Neural cell (in vitro differentiated cells): ENCODE measurements at regions not wholly inside any gene's neighbourhood (a gene's known extent, or its start where the extent isn't known, plus 50 kb on each side); places are given as distances from the start of the nearest gene placed in this dataset.

Experiments
- H2AFZ ChIP-seq: fragments of 200-600, 300-800 bp; sonication (generic), shearing (Covaris generic); 2 replicates; pipeline ENCODE4 v1.6.0; 2014; ENCODE audit warnings: low read depth, mild to moderate bottlenecking, antibody characterized with exemption, low read length, moderate library complexity
- H3F3A ChIP-seq: fragments of 200-600 bp; shearing (Covaris generic); 2 replicates; pipeline ENCODE4 v1.6.1; 2016; ENCODE audit warnings: mild to moderate bottlenecking, moderate library complexity, mixed read lengths, antibody characterized with exemption, low read length; ENCODE audit not compliant: insufficient read depth, poor library complexity, severe bottlenecking
- H3K27ac ChIP-seq: fragments of 200-600, 300-800 bp; sonication (generic), shearing (Covaris generic); 2 replicates; pipeline ENCODE4 v1.5.1; 2014; ENCODE audit warnings: mild to moderate bottlenecking, low read length, moderate library complexity
- H3K27me3 ChIP-seq: fragments of 300-800, 200-600 bp; sonication (generic), shearing (Covaris generic); 2 replicates; pipeline ENCODE4 v1.6.0; 2014; ENCODE audit warnings: mild to moderate bottlenecking, low read depth, low read length, moderate library complexity; ENCODE audit not compliant: insufficient read depth
- H3K36me3 ChIP-seq: fragments of 300-800, 200-600 bp; sonication (generic), shearing (Covaris generic); 2 replicates; pipeline ENCODE4 v1.5.1; 2014; ENCODE audit warnings: mild to moderate bottlenecking, antibody characterized with exemption, low read length, moderate library complexity; ENCODE audit not compliant: insufficient read depth
- H3K4me2 ChIP-seq: fragments of 300-800, 200-600 bp; sonication (generic), shearing (Covaris generic); 2 replicates; pipeline ENCODE4 v1.6.0; 2014; ENCODE audit warnings: mild to moderate bottlenecking, low read length
- H3K4me3 ChIP-seq: fragments of 300-800, 200-600 bp; sonication (generic), shearing (Covaris generic); 2 replicates; pipeline ENCODE4 v1.5.1; 2014; ENCODE audit warnings: mild to moderate bottlenecking, low read length, moderate library complexity
- H3K79me2 ChIP-seq: fragments of 200-600 bp; shearing (Covaris generic); replicated peaks from 2 replicates; pipeline ENCODE4 v1.6.0; 2014; ENCODE audit warnings: mild to moderate bottlenecking, low read length, moderate library complexity; ENCODE audit not compliant: insufficient read depth
- H3K9ac ChIP-seq: fragments of 300-800, 200-600 bp; sonication (generic), shearing (Covaris generic); 2 replicates; pipeline ENCODE4 v1.6.1; 2016; ENCODE audit warnings: mild to moderate bottlenecking, low read length, mixed read lengths
- H3K9me2 ChIP-seq: fragments of 200-600 bp; shearing (Covaris generic); 2 replicates; pipeline ENCODE4 v1.6.1; 2016; ENCODE audit warnings: mild to moderate bottlenecking, low read length, mixed read lengths; ENCODE audit not compliant: insufficient read depth
- H3K9me3 ChIP-seq: fragments of 200-600, 300-800 bp; sonication (generic), shearing (Covaris generic); 2 replicates; pipeline ENCODE4 v1.6.1; 2016; ENCODE audit warnings: mild to moderate bottlenecking, mixed run types, low read length, moderate library complexity, mixed read lengths
- H4K20me1 ChIP-seq: fragments of 200-600 bp; shearing (Covaris generic); 2 replicates; pipeline ENCODE4 v1.6.1; 2016; ENCODE audit warnings: mild to moderate bottlenecking, mixed run types; ENCODE audit not compliant: insufficient read depth
- CTCF ChIP-seq: fragments of 450-650 bp; IDR thresholded peaks from 2 replicates; pipeline ENCODE4 v1.5.1; 2014; ENCODE audit warnings: antibody characterized with exemption, mild to moderate bottlenecking, moderate library complexity; ENCODE audit not compliant: poor library complexity, severe bottlenecking
- EP300 ChIP-seq: fragments of 450-650 bp; conservative IDR thresholded peaks from 2 replicates; pipeline ENCODE4 v1.6.1; 2014; ENCODE audit warnings: antibody characterized with exemption, mild to moderate bottlenecking, moderate library complexity; ENCODE audit not compliant: poor library complexity, severe bottlenecking
- EZH2 ChIP-seq: fragments of 200-600, 300-800 bp; shearing (Covaris generic), sonication (generic); IDR thresholded peaks from 2 replicates; pipeline ENCODE4 v1.6.1; 2014; ENCODE audit warnings: antibody characterized with exemption, low read length, borderline replicate concordance, mild to moderate bottlenecking; ENCODE audit not compliant: insufficient read depth, poor library complexity, severe bottlenecking
- MXI1 ChIP-seq: fragments of 450-650 bp; conservative IDR thresholded peaks from 2 replicates; pipeline ENCODE4 v1.6.1; 2014; ENCODE audit warnings: antibody characterized with exemption, mild to moderate bottlenecking; ENCODE audit not compliant: poor library complexity, severe bottlenecking
- POLR2AphosphoS5 ChIP-seq: IDR thresholded peaks from 2 replicates; pipeline ENCODE4 v1.6.1; 2012
- RAD21 ChIP-seq: fragments of 450-650 bp; conservative IDR thresholded peaks from 2 replicates; pipeline ENCODE4 v1.6.1; 2014; ENCODE audit warnings: antibody characterized with exemption, mild to moderate bottlenecking, moderate library complexity
- SMC3 ChIP-seq: fragments of 450-650 bp; conservative IDR thresholded peaks from 2 replicates; pipeline ENCODE4 v1.6.1; 2014; ENCODE audit warnings: antibody characterized with exemption, mild to moderate bottlenecking, moderate library complexity; ENCODE audit not compliant: poor library complexity
- TF ChIP-seq, protein P1 (sequence below): IDR thresholded peaks from 2 replicates; pipeline ENCODE4 v1.6.1; 2012; ENCODE audit warnings: borderline replicate concordance

DNA sequence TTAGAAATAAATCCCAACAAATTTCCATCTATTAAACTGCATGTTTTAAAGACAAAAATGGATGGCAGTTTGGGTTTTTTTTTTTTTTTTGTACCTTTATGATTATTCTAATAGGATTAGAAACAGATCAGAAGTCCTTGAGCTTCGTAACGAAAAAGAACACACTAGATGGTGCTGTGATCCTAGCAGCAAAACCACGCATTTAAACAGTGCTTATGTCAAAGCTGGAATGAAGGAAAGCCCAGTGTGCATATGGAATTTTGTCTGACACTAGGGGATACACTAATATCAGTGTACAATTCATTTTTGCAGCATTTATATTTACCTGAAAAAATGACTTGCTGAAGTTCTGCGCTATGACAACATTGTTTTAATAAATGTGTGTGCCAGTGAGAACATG is 229.1 kb downstream of the VEGFC start:
- H3K9me2 ChIP-seq = no peaks in the 10 kb centered on the region

GRCh38 chr4:176565049-176565448 is 227.7 kb downstream of the VEGFC start:
- H4K20me1 ChIP-seq = no peaks in the 10 kb centered on the region
- H3F3A ChIP-seq = no peaks in the 10 kb centered on the region
- no peak overlapping the region for H3K4me2 ChIP-seq
- no peak overlapping the region for H3K27ac ChIP-seq
- no peak overlapping the region for H2AFZ ChIP-seq
- H3K27me3 ChIP-seq = no peaks in the 10 kb centered on the region
- TF ChIP-seq CTCF (no peak), EZH2 (no peak), SMC3 (no peak), MXI1 (no peak), EP300 (no peak), POLR2AphosphoS5 (no peak)
- TF ChIP-seq, protein P1, sequence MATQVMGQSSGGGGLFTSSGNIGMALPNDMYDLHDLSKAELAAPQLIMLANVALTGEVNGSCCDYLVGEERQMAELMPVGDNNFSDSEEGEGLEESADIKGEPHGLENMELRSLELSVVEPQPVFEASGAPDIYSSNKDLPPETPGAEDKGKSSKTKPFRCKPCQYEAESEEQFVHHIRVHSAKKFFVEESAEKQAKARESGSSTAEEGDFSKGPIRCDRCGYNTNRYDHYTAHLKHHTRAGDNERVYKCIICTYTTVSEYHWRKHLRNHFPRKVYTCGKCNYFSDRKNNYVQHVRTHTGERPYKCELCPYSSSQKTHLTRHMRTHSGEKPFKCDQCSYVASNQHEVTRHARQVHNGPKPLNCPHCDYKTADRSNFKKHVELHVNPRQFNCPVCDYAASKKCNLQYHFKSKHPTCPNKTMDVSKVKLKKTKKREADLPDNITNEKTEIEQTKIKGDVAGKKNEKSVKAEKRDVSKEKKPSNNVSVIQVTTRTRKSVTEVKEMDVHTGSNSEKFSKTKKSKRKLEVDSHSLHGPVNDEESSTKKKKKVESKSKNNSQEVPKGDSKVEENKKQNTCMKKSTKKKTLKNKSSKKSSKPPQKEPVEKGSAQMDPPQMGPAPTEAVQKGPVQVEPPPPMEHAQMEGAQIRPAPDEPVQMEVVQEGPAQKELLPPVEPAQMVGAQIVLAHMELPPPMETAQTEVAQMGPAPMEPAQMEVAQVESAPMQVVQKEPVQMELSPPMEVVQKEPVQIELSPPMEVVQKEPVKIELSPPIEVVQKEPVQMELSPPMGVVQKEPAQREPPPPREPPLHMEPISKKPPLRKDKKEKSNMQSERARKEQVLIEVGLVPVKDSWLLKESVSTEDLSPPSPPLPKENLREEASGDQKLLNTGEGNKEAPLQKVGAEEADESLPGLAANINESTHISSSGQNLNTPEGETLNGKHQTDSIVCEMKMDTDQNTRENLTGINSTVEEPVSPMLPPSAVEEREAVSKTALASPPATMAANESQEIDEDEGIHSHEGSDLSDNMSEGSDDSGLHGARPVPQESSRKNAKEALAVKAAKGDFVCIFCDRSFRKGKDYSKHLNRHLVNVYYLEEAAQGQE = no peak
- no peaks in the 10 kb centered on the region for H3K36me3 ChIP-seq
- H3K9ac ChIP-seq = no peak overlapping the region
- no peak overlapping the region for H3K4me3 ChIP-seq
- no peaks in the 10 kb centered on the region for H3K9me2 ChIP-seq
- H3K9me3 ChIP-seq = no peaks in the 10 kb centered on the region
- H3K79me2 ChIP-seq = no peaks in the 10 kb centered on the region

More for the DNA sequence above, 229.1 kb downstream of the VEGFC start:
- Histone ChIP-seq H3K9me3 (no peaks in the 10 kb centered on the region), H4K20me1 (no peaks in the 10 kb centered on the region), H3K27me3 (no peaks in the 10 kb centered on the region), H3K79me2 (no peaks in the 10 kb centered on the region), H3K4me3 (no peak overlapping the region), H3K36me3 (no peaks in the 10 kb centered on the region), H3F3A (no peaks in the 10 kb centered on the region), H2AFZ (no peak overlapping the region), H3K27ac (no peak overlapping the region), H3K4me2 (no peak overlapping the region), H3K9ac (no peak overlapping the region)
- TF ChIP-seq EP300 (no peak), CTCF (peak; percentile 64), RAD21 (peak; percentile 70), SMC3 (peak; percentile 59)
